Esophagus muscularis mucosa (tissue), 4 donors: ENCODE measurements at regions not wholly inside any gene's neighbourhood (a gene's known extent, or its start where the extent isn't known, plus 50 kb on each side); places are given as distances from the start of the nearest gene placed in this dataset.
"Not testable (repeated sequence)": the region's sequence is repeated elsewhere in the genome, so short reads cannot be mapped to it uniquely, and the experiment has no call there.

ENCODE experiments used
- DNase-seq: peaks from one replicate; pipeline ENCODE4 v3.0.0-alpha.2; 2017; ENCODE audit errors: extremely low spot score
- H3K27ac ChIP-seq, 4 donors: fragments of 200-600 bp; sonication (generic); replicated peaks in 1 of 4; 1 replicate in 3 of 4; 2 replicates in 1 of 4; pipeline ENCODE4 v1.5.1; 2016 to 2019; ENCODE audit warnings: mild to moderate bottlenecking in 1 of 4
- H3K27me3 ChIP-seq, 4 donors: fragments of 200-600 bp; sonication (generic); one replicate each; pipeline versions ENCODE4 v1.5.1 to v1.6.0; 2016 to 2019
- H3K36me3 ChIP-seq, 4 donors: fragments of 200-600 bp; sonication (generic); one replicate each; pipeline ENCODE4 v1.5.1; 2016 to 2019
- H3K4me1 ChIP-seq, 4 donors: fragments of 200-600 bp; sonication (generic); one replicate each; pipeline ENCODE4 v1.5.1; 2016 to 2019
- H3K4me3 ChIP-seq, 4 donors: fragments of 200-600 bp; sonication (generic); 1 replicate in 2 of 4; 2 replicates in 2 of 4; pipeline ENCODE4 v1.5.1; 2016 to 2019; ENCODE audit warnings: mild to moderate bottlenecking in 4 of 4, moderate library complexity in 1 of 4
- H3K9me3 ChIP-seq, 4 donors: fragments of 200-600 bp; sonication (generic); 1 replicate in 3 of 4; 2 replicates in 1 of 4; pipeline ENCODE4 v1.5.1; 2016 to 2019
- CTCF ChIP-seq, 3 experiments: fragments of 200-600 bp in 2 of 3; fragments of 450-650 bp in 1 of 3; sonication (generic) in 2 of 3; IDR thresholded peaks; one replicate each; pipeline ENCODE4 v1.5.1; 2017 to 2019; ENCODE audit warnings: antibody characterized with exemption in 3 of 3, mild to moderate bottlenecking in 2 of 3, moderate library complexity in 1 of 3
- EP300 ChIP-seq: sonication (generic); formaldehyde crosslinking; IDR thresholded peaks from one replicate; pipeline ENCODE4 v1.6.1; 2017; ENCODE audit warnings: antibody characterized with exemption
- POLR2A ChIP-seq: fragments of 450-650 bp; IDR thresholded peaks from one replicate; pipeline ENCODE4 v1.6.1; 2017; ENCODE audit warnings: antibody characterized with exemption, moderate library complexity, mild to moderate bottlenecking, low read depth
- POLR2AphosphoS5 ChIP-seq, 2 donors: sonication (generic); formaldehyde crosslinking; IDR thresholded peaks; one replicate each; pipeline ENCODE4 v1.6.1; 2017; ENCODE audit warnings: antibody characterized with exemption in 2 of 2
- WGBS: methylation state at CpG from one replicate; pipeline ENCODE4 v1.1.5; 2018; 5-methylcytosine and 5-hydroxymethylcytosine counted together
- intact Hi-C: fragments of 100-400 bp; cut with DNase I; formaldehyde crosslinking; loops from one replicate; pipeline ENCODE4 v1.15.1; 2023

GRCh38 chr7:23930312-23930711 is 220.3 kb downstream of the STK31 start:
- Histone ChIP-seq H3K27ac (no peak overlapping the region), H3K27me3 (no peaks in the 10 kb centered on the region), H3K4me3 (no peak overlapping the region), H3K9me3 (peaks cover 0 to 7% (median 2%) of the 10 kb centered on the region in 4 donors), H3K36me3 (no peaks in the 10 kb centered on the region), H3K4me1 (no peaks in the 10 kb centered on the region)
- TF ChIP-seq POLR2AphosphoS5 (IDR thresholded peaks at IDR 0.05) (no peak), POLR2A (no peak), CTCF (IDR thresholded peaks at IDR 0.05) (no peak)
- DNase-seq: no peak
- intact Hi-C loops: no loop called here
- WGBS: 82% methylated on average over 1 of the region's 1 CpG

- H3K9me3 ChIP-seq: peaks cover 0 to 7% (median 2%) of the 10 kb centered on the region in 4 donors
- intact Hi-C loops: no loop called here
- H3K27me3 ChIP-seq: no peaks in the 10 kb centered on the region
- TF ChIP-seq POLR2AphosphoS5 (IDR thresholded peaks at IDR 0.05): no peak
- no peak for TF ChIP-seq EP300
- TF ChIP-seq CTCF (IDR thresholded peaks at IDR 0.05): no peak
- TF ChIP-seq POLR2A: no peak
- 100% methylated on average over 1 of the region's 2 CpGs for WGBS
- H3K4me3 ChIP-seq: no peak overlapping the region
- DNase-seq: peak; percentile 53
- no peaks in the 10 kb centered on the region for H3K4me1 ChIP-seq
- H3K27ac ChIP-seq: no peak overlapping the region
- no peaks in the 10 kb centered on the region for H3K36me3 ChIP-seq
These were observed 221.6 kb downstream of the STK31 start for GRCh38 chr7:23931633-23932032.

GRCh38 chr7:23938215-23938614 is 228.2 kb downstream of the STK31 start:
- no peaks in the 10 kb centered on the region for H3K4me1 ChIP-seq
- DNase-seq: no peak
- WGBS: 92% methylated on average over 1 of the region's 1 CpG
- H3K27me3 ChIP-seq: no peaks in the 10 kb centered on the region
- no peak overlapping the region for H3K4me3 ChIP-seq
- no peak overlapping the region for H3K27ac ChIP-seq
- peaks cover 0 to 7% (median 2%) of the 10 kb centered on the region in 4 donors for H3K9me3 ChIP-seq
- intact Hi-C loops: no loop called here
- TF ChIP-seq POLR2AphosphoS5 (IDR thresholded peaks at IDR 0.05) (no peak), POLR2A (no peak), EP300 (no peak), CTCF (IDR thresholded peaks at IDR 0.05) (no peak)
- no peaks in the 10 kb centered on the region for H3K36me3 ChIP-seq

- DNase-seq: peak; percentile 66
- Histone ChIP-seq H3K9me3 (peaks cover 0 to 3% (median 1%) of the 10 kb centered on the region in 4 donors), H3K4me1 (no peaks in the 10 kb centered on the region), H3K27ac (no peak overlapping the region), H3K36me3 (no peaks in the 10 kb centered on the region), H3K4me3 (no peak overlapping the region), H3K27me3 (no peaks in the 10 kb centered on the region)
- 38% methylated on average over 4 of the region's 4 CpGs for WGBS
- TF ChIP-seq POLR2A (no peak), EP300 (no peak), POLR2AphosphoS5 (IDR thresholded peaks at IDR 0.05) (no peak), CTCF (IDR thresholded peaks at IDR 0.05) (no peak)
- intact Hi-C loops: no loop called here
These were observed 229.0 kb downstream of the STK31 start for GRCh38 chr7:23938937-23939552.

GRCh38 chr7:23939747-23940146 is 229.7 kb downstream of the STK31 start:
- H3K4me3 ChIP-seq, intact Hi-C loops, H3K9me3 ChIP-seq, H3K27me3 ChIP-seq, H3K36me3 ChIP-seq, H3K4me1 ChIP-seq, DNase-seq, H3K27ac ChIP-seq: not testable (repeated sequence)
- 94% methylated on average over 2 of the region's 2 CpGs for WGBS
